HCT116 (cell line): ENCODE measurements at regions not wholly inside any gene's neighbourhood (a gene's known extent, or its start where the extent isn't known, plus 50 kb on each side); places are given as distances from the start of the nearest gene placed in this dataset.

Source experiments
- ATAC-seq: fragments of 200-7000 bp; cut with Tn5 transposase; 2 replicates; pipeline ENCODE4 v1.9.1; 2020; ENCODE audit warnings: mild to moderate bottlenecking, moderate library complexity
- BruUV-seq: library from RNA; stranded (reverse); fragments of 400-500 nt; replicated peaks from 2 replicates; lab custom pipeline; 2021; lab: Mats Ljungman, UMichigan
- CTCF ChIA-PET: fragments of 300-600 bp; sonication (Branson Sonifier 250); formaldehyde crosslinking; loops from one replicate; lab custom pipeline; 2021; ENCODE audit warnings: antibody characterized with exemption; lab: Charles Lee
- POLR2A ChIA-PET: fragments of 300-600, 350-600 bp; sonication (Branson Sonifier 250); formaldehyde crosslinking; loops from one replicate; lab custom pipeline; 2021; ENCODE audit warnings: antibody characterized with exemption; lab: Charles Lee
- RAD21 ChIA-PET, 2 experiments: fragments of 300-600 bp; sonication (Branson Sonifier 250); formaldehyde crosslinking; loops; one replicate each; lab custom pipeline; 2023; ENCODE audit warnings: low total read pairs in 2 of 2; ENCODE audit not compliant: uncharacterized antibody in 2 of 2, unreplicated experiment in 2 of 2, low non-redundant PET in 1 of 2; lab: Charles Lee
- DNase-seq: peaks from one replicate; pipeline ENCODE4 v3.0.0-alpha.2; 2010; ENCODE audit warnings: low read depth, low spot score
- H2AFZ ChIP-seq: fragments of 200-600 bp; shearing (Covaris generic), sonication (generic); 2 replicates; pipeline ENCODE4 v1.6.1; 2017; ENCODE audit warnings: low read depth, mixed run types, mixed read lengths, antibody characterized with exemption, low read length; ENCODE audit not compliant: poor library complexity, severe bottlenecking
- H3K27ac ChIP-seq: 2 replicates; pipeline ENCODE4 v1.5.1; 2012; ENCODE audit warnings: low read depth, low read length
- H3K27me3 ChIP-seq: fragments of 200-600 bp; sonication (generic); 2 replicates; pipeline ENCODE4 v1.6.1; 2016; ENCODE audit warnings: mixed run types, low read length, mixed read lengths; ENCODE audit not compliant: insufficient read depth
- H3K36me3 ChIP-seq, 2 experiments: fragments of 200-500 bp in 1 of 2; fragments of 200-600 bp in 1 of 2; sonication (Bioruptor generic) in 1 of 2; sonication (generic) in 1 of 2; 2 replicates each; pipeline versions ENCODE4 v1.5.1 to v1.6.1; 2014 to 2016; ENCODE audit warnings: low read length in 2 of 2, inconsistent platforms in 1 of 2, mixed read lengths in 1 of 2, mixed run types in 1 of 2; ENCODE audit not compliant: insufficient read depth in 2 of 2, control insufficient read depth in 1 of 2
- H3K4me1 ChIP-seq, 2 experiments: fragments of 200-600 bp in 1 of 2; sonication (generic) in 1 of 2; 2 replicates each; pipeline versions ENCODE4 v1.5.1 to v1.6.1; 2012 to 2017; ENCODE audit warnings: low read length in 2 of 2, inconsistent platforms in 1 of 2, mild to moderate bottlenecking in 1 of 2, mixed read lengths in 1 of 2, mixed run types in 1 of 2, moderate library complexity in 1 of 2; ENCODE audit not compliant: insufficient read depth in 2 of 2, control insufficient read depth in 1 of 2
- H3K4me2 ChIP-seq: fragments of 200-600 bp; sonication (generic); 2 replicates; pipeline ENCODE4 v1.6.1; 2017; ENCODE audit warnings: mixed run types, low read length, mixed read lengths
- H3K4me3 ChIP-seq, 2 experiments: fragments of 200-600 bp in 1 of 2; sonication (generic) in 1 of 2; replicated peaks in 1 of 2; 2 replicates each; pipeline ENCODE4 v1.5.1; 2011 to 2016; ENCODE audit warnings: low read length in 2 of 2, control low read depth in 1 of 2, low read depth in 1 of 2, mild to moderate bottlenecking in 1 of 2, mixed read lengths in 1 of 2, mixed run types in 1 of 2
- H3K79me2 ChIP-seq: fragments of 200-600 bp; sonication (generic); 2 replicates; pipeline ENCODE4 v1.6.1; 2017; ENCODE audit warnings: mild to moderate bottlenecking, mixed run types, low read length, moderate library complexity, mixed read lengths; ENCODE audit not compliant: insufficient read depth
- H3K9ac ChIP-seq: fragments of 200-600 bp; sonication (generic); 2 replicates; pipeline ENCODE4 v1.6.1; 2016; ENCODE audit warnings: low read length, mixed read lengths
- H3K9me2 ChIP-seq: fragments of 200-600 bp; sonication (generic), shearing (Covaris generic); 2 replicates; pipeline ENCODE4 v1.6.1; 2017; ENCODE audit warnings: mixed run types, mild to moderate bottlenecking, moderate library complexity; ENCODE audit not compliant: insufficient read depth
- H3K9me3 ChIP-seq, 2 experiments: fragments of 200-500 bp in 1 of 2; fragments of 200-600 bp in 1 of 2; sonication (Bioruptor generic) in 1 of 2; sonication (generic) in 1 of 2; 2 replicates each; pipeline ENCODE4 v1.6.1; 2014 to 2017; ENCODE audit warnings: low read length in 2 of 2, mixed read lengths in 2 of 2, inconsistent platforms in 1 of 2, low read depth in 1 of 2, mild to moderate bottlenecking in 1 of 2, mixed run types in 1 of 2, moderate library complexity in 1 of 2; ENCODE audit not compliant: control insufficient read depth in 1 of 2, insufficient read depth in 1 of 2
- H4K20me1 ChIP-seq: fragments of 200-600 bp; sonication (generic), shearing (Covaris generic); 2 replicates; pipeline ENCODE4 v1.6.1; 2017; ENCODE audit warnings: mixed run types, mild to moderate bottlenecking, moderate library complexity; ENCODE audit not compliant: insufficient read depth
- CBX3 ChIP-seq: IDR thresholded peaks from 2 replicates; pipeline ENCODE4 v1.6.1; 2012; ENCODE audit warnings: low read depth
- CEBPB ChIP-seq: IDR thresholded peaks from 2 replicates; pipeline ENCODE4 v1.6.1; 2012; ENCODE audit warnings: low read depth
- EGR1 ChIP-seq: IDR thresholded peaks from 2 replicates; pipeline ENCODE4 v1.6.1; 2012; ENCODE audit warnings: low read depth
- EZH2 ChIP-seq: fragments of 200-600 bp; sonication (generic); IDR thresholded peaks from 2 replicates; pipeline ENCODE4 v1.6.1; 2017; ENCODE audit warnings: antibody characterized with exemption, mixed run types
- EZH2phosphoT487 ChIP-seq: fragments of 200-600 bp; IDR thresholded peaks from 2 replicates; pipeline ENCODE4 v1.6.1; 2018; ENCODE audit warnings: antibody characterized with exemption, borderline replicate concordance
- JUND ChIP-seq: IDR thresholded peaks from 2 replicates; pipeline ENCODE4 v1.6.1; 2012
- POLR2A ChIP-seq: IDR thresholded peaks from 2 replicates; pipeline ENCODE4 v1.7.0; 2011; ENCODE audit warnings: borderline replicate concordance; ENCODE audit not compliant: insufficient read depth, insufficient read length; ENCODE audit errors: extremely low read depth
- POLR2AphosphoS5 ChIP-seq: IDR thresholded peaks from 2 replicates; pipeline ENCODE4 v1.6.1; 2011; ENCODE audit warnings: mild to moderate bottlenecking, low read depth, low read length, moderate library complexity
- SP1 ChIP-seq: IDR thresholded peaks from 2 replicates; pipeline ENCODE4 v1.6.1; 2012; ENCODE audit warnings: low read depth
- YY1 ChIP-seq: IDR thresholded peaks from 2 replicates; pipeline ENCODE4 v1.6.1; 2011; ENCODE audit warnings: low read length, low read depth, moderate library complexity, mild to moderate bottlenecking; ENCODE audit not compliant: insufficient replicate concordance; ENCODE audit errors: extremely low read depth
- intact Hi-C: fragments of 100-400 bp; cut with micrococcal nuclease; formaldehyde crosslinking; loops from 2 replicates; pipeline ENCODE4 v1.10.0; 2022
- TF ChIP-seq, protein P1 (sequence below): IDR thresholded peaks from 2 replicates; pipeline ENCODE4 v1.6.1; 2012; ENCODE audit warnings: low read depth
- TF ChIP-seq, protein P2 (sequence below), 3 experiments: fragments of 200-600 bp in 1 of 3; sonication (generic) in 1 of 3; IDR thresholded peaks in 2 of 3; conservative IDR thresholded peaks in 1 of 3; 2 replicates each; pipeline ENCODE4 v1.5.1; 2012 to 2017; ENCODE audit warnings: low read depth in 2 of 3, low read length in 2 of 3, antibody characterized with exemption in 1 of 3, borderline replicate concordance in 1 of 3, control low read depth in 1 of 3, mild to moderate bottlenecking in 1 of 3, mixed read lengths in 1 of 3, mixed run types in 1 of 3, moderate library complexity in 1 of 3; ENCODE audit not compliant: insufficient read depth in 1 of 3
- TF ChIP-seq, protein P3 (sequence below): IDR thresholded peaks from 2 replicates; pipeline ENCODE4 v1.6.1; 2012

DNA sequence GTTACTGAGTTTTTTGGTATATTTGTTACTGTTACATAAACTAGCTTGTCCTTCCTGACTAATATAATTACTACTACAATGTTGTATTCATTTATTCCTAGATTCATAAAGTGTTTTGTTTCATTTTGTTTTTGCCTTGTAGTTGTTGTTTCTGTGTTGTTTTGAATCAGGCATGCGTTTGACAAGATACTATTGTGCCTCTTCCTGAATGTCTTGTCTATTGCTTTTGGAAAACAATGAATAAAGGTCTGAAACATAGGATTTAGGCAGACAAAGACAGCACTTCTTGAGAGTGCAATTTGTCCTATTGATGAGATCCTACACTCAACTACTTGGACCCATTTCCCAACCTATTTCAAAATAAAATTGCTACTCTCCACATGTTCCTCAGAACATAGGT lies 630.4 kb upstream of the BOD1L1 start (continued):
- TF ChIP-seq, protein P1, sequence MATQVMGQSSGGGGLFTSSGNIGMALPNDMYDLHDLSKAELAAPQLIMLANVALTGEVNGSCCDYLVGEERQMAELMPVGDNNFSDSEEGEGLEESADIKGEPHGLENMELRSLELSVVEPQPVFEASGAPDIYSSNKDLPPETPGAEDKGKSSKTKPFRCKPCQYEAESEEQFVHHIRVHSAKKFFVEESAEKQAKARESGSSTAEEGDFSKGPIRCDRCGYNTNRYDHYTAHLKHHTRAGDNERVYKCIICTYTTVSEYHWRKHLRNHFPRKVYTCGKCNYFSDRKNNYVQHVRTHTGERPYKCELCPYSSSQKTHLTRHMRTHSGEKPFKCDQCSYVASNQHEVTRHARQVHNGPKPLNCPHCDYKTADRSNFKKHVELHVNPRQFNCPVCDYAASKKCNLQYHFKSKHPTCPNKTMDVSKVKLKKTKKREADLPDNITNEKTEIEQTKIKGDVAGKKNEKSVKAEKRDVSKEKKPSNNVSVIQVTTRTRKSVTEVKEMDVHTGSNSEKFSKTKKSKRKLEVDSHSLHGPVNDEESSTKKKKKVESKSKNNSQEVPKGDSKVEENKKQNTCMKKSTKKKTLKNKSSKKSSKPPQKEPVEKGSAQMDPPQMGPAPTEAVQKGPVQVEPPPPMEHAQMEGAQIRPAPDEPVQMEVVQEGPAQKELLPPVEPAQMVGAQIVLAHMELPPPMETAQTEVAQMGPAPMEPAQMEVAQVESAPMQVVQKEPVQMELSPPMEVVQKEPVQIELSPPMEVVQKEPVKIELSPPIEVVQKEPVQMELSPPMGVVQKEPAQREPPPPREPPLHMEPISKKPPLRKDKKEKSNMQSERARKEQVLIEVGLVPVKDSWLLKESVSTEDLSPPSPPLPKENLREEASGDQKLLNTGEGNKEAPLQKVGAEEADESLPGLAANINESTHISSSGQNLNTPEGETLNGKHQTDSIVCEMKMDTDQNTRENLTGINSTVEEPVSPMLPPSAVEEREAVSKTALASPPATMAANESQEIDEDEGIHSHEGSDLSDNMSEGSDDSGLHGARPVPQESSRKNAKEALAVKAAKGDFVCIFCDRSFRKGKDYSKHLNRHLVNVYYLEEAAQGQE: no peak
- TF ChIP-seq, protein P2, sequence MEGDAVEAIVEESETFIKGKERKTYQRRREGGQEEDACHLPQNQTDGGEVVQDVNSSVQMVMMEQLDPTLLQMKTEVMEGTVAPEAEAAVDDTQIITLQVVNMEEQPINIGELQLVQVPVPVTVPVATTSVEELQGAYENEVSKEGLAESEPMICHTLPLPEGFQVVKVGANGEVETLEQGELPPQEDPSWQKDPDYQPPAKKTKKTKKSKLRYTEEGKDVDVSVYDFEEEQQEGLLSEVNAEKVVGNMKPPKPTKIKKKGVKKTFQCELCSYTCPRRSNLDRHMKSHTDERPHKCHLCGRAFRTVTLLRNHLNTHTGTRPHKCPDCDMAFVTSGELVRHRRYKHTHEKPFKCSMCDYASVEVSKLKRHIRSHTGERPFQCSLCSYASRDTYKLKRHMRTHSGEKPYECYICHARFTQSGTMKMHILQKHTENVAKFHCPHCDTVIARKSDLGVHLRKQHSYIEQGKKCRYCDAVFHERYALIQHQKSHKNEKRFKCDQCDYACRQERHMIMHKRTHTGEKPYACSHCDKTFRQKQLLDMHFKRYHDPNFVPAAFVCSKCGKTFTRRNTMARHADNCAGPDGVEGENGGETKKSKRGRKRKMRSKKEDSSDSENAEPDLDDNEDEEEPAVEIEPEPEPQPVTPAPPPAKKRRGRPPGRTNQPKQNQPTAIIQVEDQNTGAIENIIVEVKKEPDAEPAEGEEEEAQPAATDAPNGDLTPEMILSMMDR (IDR thresholded peaks at IDR 0.05 in 2 of 3, conservative IDR thresholded peaks at IDR 0.05 in 1 of 3; ENCODE audit: borderline replicate concordance in 1 of 3, insufficient read depth in 1 of 3, low read depth in 2 of 3, low read length in 2 of 3): no peak
- TF ChIP-seq POLR2A (no peak), JUND (no peak), POLR2AphosphoS5 (no peak)

DNA sequence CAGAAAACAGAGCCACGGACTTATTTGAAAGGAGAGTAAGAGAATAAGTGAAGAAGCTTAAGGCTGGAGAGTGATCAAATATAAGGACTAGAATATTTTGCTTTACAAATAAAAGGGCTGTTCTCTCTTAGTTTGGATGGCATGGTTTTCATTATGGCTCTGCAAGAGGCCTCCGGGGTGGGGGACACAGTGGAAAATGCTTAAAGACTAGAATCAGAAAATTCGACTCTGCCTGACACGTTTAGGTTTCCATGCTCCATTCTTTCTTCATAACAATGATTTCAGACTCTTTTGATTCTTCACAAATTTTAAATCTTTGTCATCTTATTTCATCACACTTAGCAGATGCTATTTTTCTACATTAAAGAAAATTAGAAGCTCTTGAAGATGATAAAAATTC lies 632.4 kb upstream of the BOD1L1 start:
- Histone ChIP-seq H3K9me3 (peaks cover 0 to 15% of the 10 kb centered on the region in 2 experiments; a peak in 1 of 4 replicates), H3K9ac (no peak overlapping the region), H3K9me2 (no peaks in the 10 kb centered on the region), H3K4me2 (no peak overlapping the region), H3K27ac (no peak overlapping the region), H3K79me2 (no peaks in the 10 kb centered on the region), H3K27me3 (no peaks in the 10 kb centered on the region), H2AFZ (no peak overlapping the region), H3K4me3 (no peak overlapping the region), H3K36me3 (no peaks in the 10 kb centered on the region), H3K4me1 (no peaks in the 10 kb centered on the region), H4K20me1 (no peaks in the 10 kb centered on the region)
- ChIA-PET POLR2A (no interaction called here), CTCF (no interaction called here), RAD21 (no interaction called here)
- intact Hi-C loops: no loop called here
- no peak for TF ChIP-seq EGR1
- no peak for TF ChIP-seq EZH2
- no peak for TF ChIP-seq YY1
- TF ChIP-seq, protein P3, sequence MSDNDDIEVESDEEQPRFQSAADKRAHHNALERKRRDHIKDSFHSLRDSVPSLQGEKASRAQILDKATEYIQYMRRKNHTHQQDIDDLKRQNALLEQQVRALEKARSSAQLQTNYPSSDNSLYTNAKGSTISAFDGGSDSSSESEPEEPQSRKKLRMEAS: no peak
- no peak for TF ChIP-seq CBX3
- TF ChIP-seq SP1: no peak
- TF ChIP-seq, protein P1: no peak
- TF ChIP-seq CEBPB: no peak
- no peak for TF ChIP-seq EZH2phosphoT487
- ATAC-seq (no peak), DNase-seq (no peak)
- no TSS peak for BruUV-seq
